ENCODE measurements at regions not wholly inside any gene's neighbourhood (a gene's known extent, or its start where the extent isn't known, plus 50 kb on each side); places are given as distances from the start of the nearest gene placed in this dataset.

- no peak for TF ChIP-seq POLR2AphosphoS5 (IDR thresholded peaks at IDR 0.05; ENCODE audit: low read depth, low read length)
- no peak for TF ChIP-seq CTCF (IDR thresholded peaks at IDR 0.05)
- TF ChIP-seq, protein P1, sequence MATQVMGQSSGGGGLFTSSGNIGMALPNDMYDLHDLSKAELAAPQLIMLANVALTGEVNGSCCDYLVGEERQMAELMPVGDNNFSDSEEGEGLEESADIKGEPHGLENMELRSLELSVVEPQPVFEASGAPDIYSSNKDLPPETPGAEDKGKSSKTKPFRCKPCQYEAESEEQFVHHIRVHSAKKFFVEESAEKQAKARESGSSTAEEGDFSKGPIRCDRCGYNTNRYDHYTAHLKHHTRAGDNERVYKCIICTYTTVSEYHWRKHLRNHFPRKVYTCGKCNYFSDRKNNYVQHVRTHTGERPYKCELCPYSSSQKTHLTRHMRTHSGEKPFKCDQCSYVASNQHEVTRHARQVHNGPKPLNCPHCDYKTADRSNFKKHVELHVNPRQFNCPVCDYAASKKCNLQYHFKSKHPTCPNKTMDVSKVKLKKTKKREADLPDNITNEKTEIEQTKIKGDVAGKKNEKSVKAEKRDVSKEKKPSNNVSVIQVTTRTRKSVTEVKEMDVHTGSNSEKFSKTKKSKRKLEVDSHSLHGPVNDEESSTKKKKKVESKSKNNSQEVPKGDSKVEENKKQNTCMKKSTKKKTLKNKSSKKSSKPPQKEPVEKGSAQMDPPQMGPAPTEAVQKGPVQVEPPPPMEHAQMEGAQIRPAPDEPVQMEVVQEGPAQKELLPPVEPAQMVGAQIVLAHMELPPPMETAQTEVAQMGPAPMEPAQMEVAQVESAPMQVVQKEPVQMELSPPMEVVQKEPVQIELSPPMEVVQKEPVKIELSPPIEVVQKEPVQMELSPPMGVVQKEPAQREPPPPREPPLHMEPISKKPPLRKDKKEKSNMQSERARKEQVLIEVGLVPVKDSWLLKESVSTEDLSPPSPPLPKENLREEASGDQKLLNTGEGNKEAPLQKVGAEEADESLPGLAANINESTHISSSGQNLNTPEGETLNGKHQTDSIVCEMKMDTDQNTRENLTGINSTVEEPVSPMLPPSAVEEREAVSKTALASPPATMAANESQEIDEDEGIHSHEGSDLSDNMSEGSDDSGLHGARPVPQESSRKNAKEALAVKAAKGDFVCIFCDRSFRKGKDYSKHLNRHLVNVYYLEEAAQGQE (IDR thresholded peaks at IDR 0.05; ENCODE audit: insufficient read depth in 1 of 2, low read depth in 2 of 2, low read length in 1 of 2) = no peak
- no peak for TF ChIP-seq SIN3A (IDR thresholded peaks at IDR 0.05; ENCODE audit: borderline replicate concordance, insufficient read depth, low read depth, low read length)
- no peak for TF ChIP-seq TCF7L2 (IDR thresholded peaks at IDR 0.05; ENCODE audit: low read depth, low read length)
Measured at GRCh38 chr16:58824201-58824600, 90.1 kb upstream of the GOT2 start.

All from Panc1 (cell line).